SK-N-SH (cell line): ENCODE measurements at regions not wholly inside any gene's neighbourhood (a gene's known extent, or its start where the extent isn't known, plus 50 kb on each side); places are given as distances from the start of the nearest gene placed in this dataset.

Source experiments
- CTCF ChIA-PET: fragments of 300-600, 350-600 bp; formaldehyde crosslinking; extraction: SDS; loops from one replicate; lab custom pipeline; 2021; lab: Yijun Ruan, JAX
- POLR2A ChIA-PET: fragments of 350-600 bp; sonication (Branson Sonifier 250); formaldehyde crosslinking; extraction: SDS; loops from one replicate; lab custom pipeline; 2020; ENCODE audit warnings: antibody characterized with exemption, inconsistent platforms; lab: Yijun Ruan, JAX
- DNase-seq: peaks from one replicate; pipeline ENCODE4 v3.0.0; 2012
- H2AFZ ChIP-seq: fragments of 200-600 bp; sonication (generic); 2 replicates; pipeline ENCODE4 v1.8.1; 2016; ENCODE audit warnings: antibody characterized with exemption, mild to moderate bottlenecking, low read depth
- H3F3A ChIP-seq: fragments of 200-600 bp; sonication (generic); replicated peaks from 2 replicates; pipeline ENCODE3; 2016; ENCODE audit warnings: antibody characterized with exemption, mild to moderate bottlenecking; ENCODE audit not compliant: insufficient read depth
- H3K27ac ChIP-seq, 2 experiments: fragments of 200-500 bp in 1 of 2; fragments of 200-600 bp in 1 of 2; sonication (Bioruptor generic) in 1 of 2; sonication (generic), shearing (Covaris generic) in 1 of 2; 2 replicates each; pipeline versions ENCODE4 v1.5.1 to v1.6.1; 2014 to 2016; ENCODE audit warnings: low read depth in 2 of 2, inconsistent platforms in 1 of 2, low read length in 1 of 2, mild to moderate bottlenecking in 1 of 2, mixed read lengths in 1 of 2
- H3K27me3 ChIP-seq: fragments of 200-600 bp; sonication (generic), shearing (Covaris generic); 2 replicates; pipeline ENCODE4 v1.6.1; 2016; ENCODE audit warnings: mixed run types; ENCODE audit not compliant: insufficient read depth
- H3K36me3 ChIP-seq, 2 experiments: fragments of 200-500 bp in 1 of 2; fragments of 200-600 bp in 1 of 2; sonication (Bioruptor generic) in 1 of 2; sonication (generic) in 1 of 2; replicated peaks in 1 of 2; 2 replicates each; pipeline versions ENCODE3 to v1.5.1; 2014 to 2016; ENCODE audit warnings: low read length in 1 of 2, mild to moderate bottlenecking in 1 of 2; ENCODE audit not compliant: insufficient read depth in 2 of 2, control insufficient read depth in 1 of 2
- H3K4me1 ChIP-seq, 2 experiments: fragments of 200-500 bp in 1 of 2; fragments of 200-600 bp in 1 of 2; sonication (Bioruptor generic) in 1 of 2; sonication (generic), shearing (Covaris generic) in 1 of 2; 2 replicates each; pipeline versions ENCODE4 v1.5.1 to v1.6.1; 2014 to 2016; ENCODE audit warnings: low read depth in 1 of 2, low read length in 1 of 2, mixed run types in 1 of 2; ENCODE audit not compliant: insufficient read depth in 2 of 2, control insufficient read depth in 1 of 2
- H3K4me2 ChIP-seq: fragments of 200-600 bp; sonication (generic), shearing (Covaris generic); 2 replicates; pipeline ENCODE4 v1.6.1; 2017; ENCODE audit warnings: mixed run types
- H3K4me3 ChIP-seq, 2 experiments: fragments of 200-500 bp in 1 of 2; fragments of 200-600 bp in 1 of 2; sonication (Bioruptor generic) in 1 of 2; sonication (generic), shearing (Covaris generic) in 1 of 2; 2 replicates each; pipeline versions ENCODE4 v1.5.1 to v1.8.1; 2014 to 2016; ENCODE audit warnings: low read depth in 2 of 2, inconsistent platforms in 1 of 2, low read length in 1 of 2, mild to moderate bottlenecking in 1 of 2, mixed read lengths in 1 of 2, moderate library complexity in 1 of 2
- H3K79me2 ChIP-seq: fragments of 200-600 bp; sonication (generic); 2 replicates; pipeline ENCODE4 v1.8.1; 2017; ENCODE audit warnings: mild to moderate bottlenecking; ENCODE audit not compliant: insufficient read depth
- H3K9ac ChIP-seq: fragments of 200-600 bp; sonication (generic); 2 replicates; pipeline ENCODE4 v1.6.1; 2017; ENCODE audit warnings: mixed run types
- H3K9me2 ChIP-seq: fragments of 200-600 bp; sonication (generic); 2 replicates; pipeline ENCODE4 v1.6.1; 2017; ENCODE audit warnings: mixed run types
- H3K9me3 ChIP-seq: fragments of 200-600 bp; sonication (generic); 2 replicates; pipeline ENCODE4 v1.6.1; 2017; ENCODE audit warnings: mixed run types, mild to moderate bottlenecking, moderate library complexity
- H4K20me1 ChIP-seq: fragments of 200-600 bp; sonication (generic); 2 replicates; pipeline ENCODE4 v1.6.1; 2017; ENCODE audit warnings: mild to moderate bottlenecking, mixed run types; ENCODE audit not compliant: insufficient read depth
- CHD2 ChIP-seq: fragments of 150-350 bp; IDR thresholded peaks from 2 replicates; pipeline ENCODE4 v1.6.1; 2018; ENCODE audit warnings: low read length; ENCODE audit not compliant: partially characterized antibody
- CTCF ChIP-seq: fragments of 200-600 bp; sonication (generic); IDR thresholded peaks from 2 replicates; pipeline ENCODE4 v1.6.1; 2017; ENCODE audit warnings: antibody characterized with exemption, mild to moderate bottlenecking, moderate library complexity
- ELF1 ChIP-seq: IDR thresholded peaks from 2 replicates; pipeline ENCODE4 v1.4.0; 2012
- EP300 ChIP-seq, 2 experiments: IDR thresholded peaks; 2 replicates each; pipeline versions ENCODE4 v1.4.0 to v1.6.1; 2012; ENCODE audit warnings: borderline replicate concordance in 1 of 2, low read depth in 1 of 2, low read length in 1 of 2
- EZH2phosphoT487 ChIP-seq: fragments of 200-600 bp; sonication (generic); IDR thresholded peaks from 2 replicates; pipeline ENCODE4 v1.6.1; 2017; ENCODE audit warnings: low read depth, mixed run types, mild to moderate bottlenecking, antibody characterized with exemption, moderate library complexity, borderline replicate concordance
- GABPA ChIP-seq: IDR thresholded peaks from 2 replicates; pipeline ENCODE4 v1.4.0; 2012; ENCODE audit warnings: low read depth, mild to moderate bottlenecking
- IRF3 ChIP-seq: fragments of 150-350 bp; IDR thresholded peaks from 2 replicates; pipeline ENCODE4 v1.6.1; 2016; ENCODE audit warnings: mild to moderate bottlenecking, low read depth, low read length
- JUND ChIP-seq: IDR thresholded peaks from 2 replicates; pipeline ENCODE4 v1.4.0; 2012
- MEF2A ChIP-seq: IDR thresholded peaks from 2 replicates; pipeline ENCODE4 v1.4.0; 2012; ENCODE audit warnings: low read depth, borderline replicate concordance
- MXI1 ChIP-seq: IDR thresholded peaks from 2 replicates; pipeline ENCODE4 v1.6.1; 2012; ENCODE audit warnings: mild to moderate bottlenecking, low read depth, low read length, improper control_type of control experiment
- NFIC ChIP-seq: IDR thresholded peaks from 2 replicates; pipeline ENCODE4 v1.4.0; 2012; ENCODE audit warnings: borderline replicate concordance
- NRF1 ChIP-seq: IDR thresholded peaks from 2 replicates; pipeline ENCODE4 v1.6.1; 2012; ENCODE audit warnings: low read depth, mild to moderate bottlenecking, low read length
- PBX3 ChIP-seq: IDR thresholded peaks from 2 replicates; pipeline ENCODE4; 2012
- POLR2AphosphoS5 ChIP-seq: IDR thresholded peaks from 2 replicates; pipeline ENCODE4 v1.6.1; 2012; ENCODE audit warnings: low read depth, low read length
- RAD21 ChIP-seq: IDR thresholded peaks from 2 replicates; pipeline ENCODE4 v1.6.1; 2012; ENCODE audit warnings: mild to moderate bottlenecking, low read length
- RCOR1 ChIP-seq: fragments of 150-350 bp; IDR thresholded peaks from 2 replicates; pipeline ENCODE4 v1.6.1; 2017; ENCODE audit warnings: antibody characterized with exemption, low read length
- TCF12 ChIP-seq: IDR thresholded peaks from 2 replicates; pipeline ENCODE4 v1.4.0; 2012
- TEAD4 ChIP-seq: IDR thresholded peaks from 2 replicates; pipeline ENCODE4 v1.4.0; 2012; ENCODE audit warnings: mild to moderate bottlenecking, borderline replicate concordance; ENCODE audit not compliant: insufficient read depth
- WGBS: methylation state at CpG from one replicate; pipeline ENCODE4 v1.1.6; 2017; ENCODE audit warnings: low lambda C conversion rate; 5-methylcytosine and 5-hydroxymethylcytosine counted together
- TF ChIP-seq, protein P1 (sequence below): IDR thresholded peaks from 2 replicates; pipeline ENCODE4 v1.4.0; 2012; ENCODE audit warnings: low read depth, borderline replicate concordance
- TF ChIP-seq, protein P2 (sequence below): IDR thresholded peaks from 2 replicates; pipeline ENCODE4 v1.6.1; 2012; ENCODE audit warnings: mild to moderate bottlenecking, low read depth, low read length, moderate library complexity

DNA sequence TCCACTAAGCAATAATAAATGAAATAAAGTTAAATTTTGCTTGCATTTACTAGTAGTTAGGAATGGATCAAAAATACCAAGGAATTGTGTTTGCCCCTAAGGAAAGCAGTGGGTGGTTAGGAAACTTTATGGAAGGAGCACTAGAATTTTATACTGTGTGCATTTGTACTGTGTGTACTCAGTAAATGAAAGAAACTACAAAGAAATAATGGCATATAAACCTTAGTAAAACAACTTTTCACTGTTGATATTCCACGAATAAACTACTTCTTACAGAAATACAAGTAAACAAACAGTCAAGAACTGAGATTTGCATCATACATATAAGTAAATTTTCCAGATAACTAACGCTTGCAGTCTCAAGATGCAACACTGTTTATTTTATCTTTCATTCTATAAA lies 103.7 kb upstream of the PARP8 start:
- H3K27me3 ChIP-seq: no peaks in the 10 kb centered on the region
- no peak overlapping the region for H3K4me3 ChIP-seq
- no peaks in the 10 kb centered on the region for H3F3A ChIP-seq
- no peak overlapping the region for H3K4me2 ChIP-seq
- no peak for TF ChIP-seq NRF1
- no peak for TF ChIP-seq ELF1
- TF ChIP-seq GABPA: no peak
- no peak for TF ChIP-seq IRF3
- TF ChIP-seq CHD2: no peak
- TF ChIP-seq, protein P1, sequence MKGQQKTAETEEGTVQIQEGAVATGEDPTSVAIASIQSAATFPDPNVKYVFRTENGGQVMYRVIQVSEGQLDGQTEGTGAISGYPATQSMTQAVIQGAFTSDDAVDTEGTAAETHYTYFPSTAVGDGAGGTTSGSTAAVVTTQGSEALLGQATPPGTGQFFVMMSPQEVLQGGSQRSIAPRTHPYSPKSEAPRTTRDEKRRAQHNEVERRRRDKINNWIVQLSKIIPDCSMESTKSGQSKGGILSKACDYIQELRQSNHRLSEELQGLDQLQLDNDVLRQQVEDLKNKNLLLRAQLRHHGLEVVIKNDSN: no peak
- TF ChIP-seq MEF2A: no peak
- no peak for TF ChIP-seq PBX3
- no peak for TF ChIP-seq POLR2AphosphoS5
- no peak for TF ChIP-seq RAD21
- TF ChIP-seq JUND: no peak
- TF ChIP-seq NFIC: no peak
- no peak for TF ChIP-seq EP300 (IDR thresholded peaks at IDR 0.05; ENCODE audit: borderline replicate concordance in 1 of 2, low read depth in 1 of 2, low read length in 1 of 2)
- WGBS: 26% methylated on average over 2 of the region's 2 CpGs
- no peaks in the 10 kb centered on the region for H3K36me3 ChIP-seq
- H3K9me3 ChIP-seq: peaks cover 4% of the 10 kb centered on the region; the same call in 1 of the 2 replicates
- H3K4me1 ChIP-seq: no peaks in the 10 kb centered on the region
- H3K79me2 ChIP-seq: no peaks in the 10 kb centered on the region
- no peak overlapping the region for H3K9ac ChIP-seq
- CTCF ChIA-PET: no interaction called here
- POLR2A ChIA-PET: no interaction called here
- no peaks in the 10 kb centered on the region for H4K20me1 ChIP-seq
- H2AFZ ChIP-seq: no peak overlapping the region
- no peak for DNase-seq
- no peak overlapping the region for H3K27ac ChIP-seq
- no peaks in the 10 kb centered on the region for H3K9me2 ChIP-seq

GRCh38 chr5:50564079-50564478 lies 102.4 kb upstream of the PARP8 start:
- H3F3A ChIP-seq: no peaks in the 10 kb centered on the region
- H3K27ac ChIP-seq: no peak overlapping the region
- no peak overlapping the region for H3K9ac ChIP-seq
- H3K9me3 ChIP-seq: peaks cover 7% of the 10 kb centered on the region; the same call in 1 of the 2 replicates
- no peaks in the 10 kb centered on the region for H3K27me3 ChIP-seq
- no peaks in the 10 kb centered on the region for H3K36me3 ChIP-seq
- no peak overlapping the region for H3K4me3 ChIP-seq
- ChIA-PET CTCF (no interaction called here), POLR2A (no interaction called here)
- H4K20me1 ChIP-seq: no peaks in the 10 kb centered on the region
- H2AFZ ChIP-seq: peak overlapping the region; percentile 73; the same call in 1 of the 2 replicates
- no peaks in the 10 kb centered on the region for H3K79me2 ChIP-seq
- no peak overlapping the region for H3K4me2 ChIP-seq
- 8% methylated on average over 2 of the region's 2 CpGs for WGBS
- no peak for DNase-seq
- H3K4me1 ChIP-seq: no peaks in the 10 kb centered on the region
- no peaks in the 10 kb centered on the region for H3K9me2 ChIP-seq
- TF ChIP-seq RAD21 (no peak), TEAD4 (no peak), MXI1 (no peak), CTCF (no peak), MEF2A (no peak), EZH2phosphoT487 (no peak), NRF1 (no peak), PBX3 (no peak), RCOR1 (no peak), TCF12 (no peak), ELF1 (no peak)
- TF ChIP-seq, protein P2, sequence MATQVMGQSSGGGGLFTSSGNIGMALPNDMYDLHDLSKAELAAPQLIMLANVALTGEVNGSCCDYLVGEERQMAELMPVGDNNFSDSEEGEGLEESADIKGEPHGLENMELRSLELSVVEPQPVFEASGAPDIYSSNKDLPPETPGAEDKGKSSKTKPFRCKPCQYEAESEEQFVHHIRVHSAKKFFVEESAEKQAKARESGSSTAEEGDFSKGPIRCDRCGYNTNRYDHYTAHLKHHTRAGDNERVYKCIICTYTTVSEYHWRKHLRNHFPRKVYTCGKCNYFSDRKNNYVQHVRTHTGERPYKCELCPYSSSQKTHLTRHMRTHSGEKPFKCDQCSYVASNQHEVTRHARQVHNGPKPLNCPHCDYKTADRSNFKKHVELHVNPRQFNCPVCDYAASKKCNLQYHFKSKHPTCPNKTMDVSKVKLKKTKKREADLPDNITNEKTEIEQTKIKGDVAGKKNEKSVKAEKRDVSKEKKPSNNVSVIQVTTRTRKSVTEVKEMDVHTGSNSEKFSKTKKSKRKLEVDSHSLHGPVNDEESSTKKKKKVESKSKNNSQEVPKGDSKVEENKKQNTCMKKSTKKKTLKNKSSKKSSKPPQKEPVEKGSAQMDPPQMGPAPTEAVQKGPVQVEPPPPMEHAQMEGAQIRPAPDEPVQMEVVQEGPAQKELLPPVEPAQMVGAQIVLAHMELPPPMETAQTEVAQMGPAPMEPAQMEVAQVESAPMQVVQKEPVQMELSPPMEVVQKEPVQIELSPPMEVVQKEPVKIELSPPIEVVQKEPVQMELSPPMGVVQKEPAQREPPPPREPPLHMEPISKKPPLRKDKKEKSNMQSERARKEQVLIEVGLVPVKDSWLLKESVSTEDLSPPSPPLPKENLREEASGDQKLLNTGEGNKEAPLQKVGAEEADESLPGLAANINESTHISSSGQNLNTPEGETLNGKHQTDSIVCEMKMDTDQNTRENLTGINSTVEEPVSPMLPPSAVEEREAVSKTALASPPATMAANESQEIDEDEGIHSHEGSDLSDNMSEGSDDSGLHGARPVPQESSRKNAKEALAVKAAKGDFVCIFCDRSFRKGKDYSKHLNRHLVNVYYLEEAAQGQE: no peak
